ENCODE measurements at regions not wholly inside any gene's neighbourhood (a gene's known extent, or its start where the extent isn't known, plus 50 kb on each side); places are given as distances from the start of the nearest gene placed in this dataset.
A peak's percentile ranks its signal among the peaks of the same experiment; 100 is the strongest.

- TF ChIP-seq CTCF (IDR thresholded peaks at IDR 0.05) (no peak), POLR2AphosphoS5 (IDR thresholded peaks at IDR 0.05) (no peak), POLR2A (IDR thresholded peaks at IDR 0.05) (no peak)
- Histone ChIP-seq H3K4me3 (no peak overlapping the region), H3K4me1 (replicated peaks) (no peaks in the 10 kb centered on the region), H3K27ac (no peak overlapping the region), H3K36me3 (no peaks in the 10 kb centered on the region), H3K9me3 (no peaks in the 10 kb centered on the region), H3K27me3 (replicated peaks; ENCODE audit: insufficient read depth) (no peaks in the 10 kb centered on the region)
- intact Hi-C loops (cut with DNase I) = loop anchor here (10.0 kb wide), 1 partner anchor 48 kb away; no protein-coding TSS in a partner anchor
- 60% methylated on average over 1 of the region's 5 CpGs for WGBS
- DNase-seq (ENCODE audit: low spot score) = no peak
These were observed 141.8 kb upstream of the NALF2 start for GRCh38 chrX:69362354-69362753.

- no peaks in the 10 kb centered on the region for H3K4me1 ChIP-seq (replicated peaks)
- TF ChIP-seq POLR2A (IDR thresholded peaks at IDR 0.05) = no peak
- no peak for TF ChIP-seq POLR2AphosphoS5 (IDR thresholded peaks at IDR 0.05)
- TF ChIP-seq CTCF (IDR thresholded peaks at IDR 0.05) = no peak
- H3K27me3 ChIP-seq (replicated peaks; ENCODE audit: insufficient read depth) = no peaks in the 10 kb centered on the region
- no peak for DNase-seq (ENCODE audit: low spot score)
- no peak overlapping the region for H3K4me3 ChIP-seq
- H3K9me3 ChIP-seq = no peaks in the 10 kb centered on the region
- intact Hi-C loops (cut with DNase I) = loop anchor here (10.0 kb wide), 1 partner anchor 47 kb away; no protein-coding TSS in a partner anchor
- 17% methylated on average over 5 of the region's 5 CpGs for WGBS
- H3K27ac ChIP-seq = no peak overlapping the region
- no peaks in the 10 kb centered on the region for H3K36me3 ChIP-seq
These were observed 142.7 kb upstream of the NALF2 start for GRCh38 chrX:69361311-69361845.

- Histone ChIP-seq H3K27me3 (replicated peaks; ENCODE audit: insufficient read depth) (no peaks in the 10 kb centered on the region), H3K27ac (no peak overlapping the region), H3K9me3 (no peaks in the 10 kb centered on the region), H3K4me3 (no peak overlapping the region), H3K4me1 (replicated peaks) (no peaks in the 10 kb centered on the region), H3K36me3 (no peaks in the 10 kb centered on the region)
- WGBS = 25% methylated on average over 2 of the region's 2 CpGs
- peak; percentile 15 for DNase-seq (ENCODE audit: low spot score)
- no peak for TF ChIP-seq POLR2AphosphoS5 (IDR thresholded peaks at IDR 0.05)
- no peak for TF ChIP-seq CTCF (IDR thresholded peaks at IDR 0.05)
- no peak for TF ChIP-seq POLR2A (IDR thresholded peaks at IDR 0.05)
- intact Hi-C loops (cut with DNase I) = no loop called here
These were observed 146.8 kb upstream of the NALF2 start for GRCh38 chrX:69357317-69357716.

GRCh38 chrX:69324851-69325250, 159.6 kb upstream of the PJA1 start:
- no peak for DNase-seq (ENCODE audit: low spot score)
- intact Hi-C loops (cut with DNase I) = no loop called here
- no peak overlapping the region for H3K27ac ChIP-seq
- 71% methylated on average over 2 of the region's 2 CpGs for WGBS
- no peaks in the 10 kb centered on the region for H3K36me3 ChIP-seq
- no peak overlapping the region for H3K4me3 ChIP-seq
- H3K4me1 ChIP-seq (replicated peaks) = no peaks in the 10 kb centered on the region
- no peaks in the 10 kb centered on the region for H3K9me3 ChIP-seq
- no peaks in the 10 kb centered on the region for H3K27me3 ChIP-seq (replicated peaks; ENCODE audit: insufficient read depth)
- TF ChIP-seq POLR2AphosphoS5 (IDR thresholded peaks at IDR 0.05) (no peak), CTCF (IDR thresholded peaks at IDR 0.05) (no peak), POLR2A (IDR thresholded peaks at IDR 0.05) (no peak)
